Right ventricle myocardium superior (tissue), 1 donor: ENCODE measurements at regions not wholly inside any gene's neighbourhood (a gene's known extent, or its start where the extent isn't known, plus 50 kb on each side); places are given as distances from the start of the nearest gene placed in this dataset.

Experiments
- ATAC-seq: fragments of 200-7000 bp; cut with Tn5 transposase; one replicate; pipeline ENCODE4 v1.9.1; 2020; ENCODE audit warnings: mild to moderate bottlenecking; ENCODE audit not compliant: poor library complexity
- DNase-seq: peaks from one replicate; pipeline ENCODE4 v3.0.0-alpha.2; 2020
- intact Hi-C: fragments of 100-400 bp; cut with DNase I; formaldehyde crosslinking; loops from one replicate; pipeline ENCODE4 v1.11.2; 2022
- donor health status: DM: no; HTN: yes; CAD: no; lungs with severe emphysema.

GRCh38 chr12:89140141-89140540 lies 212.2 kb downstream of the DUSP6 start:
- no peak for DNase-seq
- no peak for ATAC-seq
- intact Hi-C loops = no loop called here

DNA sequence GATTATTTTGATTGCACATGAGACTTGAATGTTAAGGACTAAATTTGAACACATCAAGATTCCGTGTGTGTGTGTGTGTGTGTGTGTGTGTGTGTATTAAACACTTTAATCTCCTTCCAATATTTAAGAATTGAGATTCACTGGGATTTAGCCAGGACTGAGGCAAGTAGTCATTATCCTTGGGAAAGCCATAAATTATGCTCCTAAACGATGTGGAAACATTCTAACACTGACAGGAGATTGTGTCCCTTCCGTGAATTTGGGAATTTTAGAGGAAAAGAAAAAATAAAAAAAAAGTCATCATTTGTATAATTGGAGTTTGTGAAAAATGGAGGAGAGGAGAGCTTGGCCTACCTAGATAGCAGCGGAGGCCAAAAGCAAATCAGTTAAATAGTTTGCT lies 212.9 kb downstream of the DUSP6 start:
- intact Hi-C loops = loop anchor here (5.0 kb wide), 1 partner anchor 87 kb away; no protein-coding TSS in a partner anchor
- DNase-seq (no peak), ATAC-seq (no peak)

- ATAC-seq = no peak
- no peak for DNase-seq
- intact Hi-C loops = loop anchor here (5.0 kb wide), 1 partner anchor 86 kb away; no protein-coding TSS in a partner anchor
Observed at GRCh38 chr12:89138048-89138852, 214.1 kb downstream of the DUSP6 start.

DNA sequence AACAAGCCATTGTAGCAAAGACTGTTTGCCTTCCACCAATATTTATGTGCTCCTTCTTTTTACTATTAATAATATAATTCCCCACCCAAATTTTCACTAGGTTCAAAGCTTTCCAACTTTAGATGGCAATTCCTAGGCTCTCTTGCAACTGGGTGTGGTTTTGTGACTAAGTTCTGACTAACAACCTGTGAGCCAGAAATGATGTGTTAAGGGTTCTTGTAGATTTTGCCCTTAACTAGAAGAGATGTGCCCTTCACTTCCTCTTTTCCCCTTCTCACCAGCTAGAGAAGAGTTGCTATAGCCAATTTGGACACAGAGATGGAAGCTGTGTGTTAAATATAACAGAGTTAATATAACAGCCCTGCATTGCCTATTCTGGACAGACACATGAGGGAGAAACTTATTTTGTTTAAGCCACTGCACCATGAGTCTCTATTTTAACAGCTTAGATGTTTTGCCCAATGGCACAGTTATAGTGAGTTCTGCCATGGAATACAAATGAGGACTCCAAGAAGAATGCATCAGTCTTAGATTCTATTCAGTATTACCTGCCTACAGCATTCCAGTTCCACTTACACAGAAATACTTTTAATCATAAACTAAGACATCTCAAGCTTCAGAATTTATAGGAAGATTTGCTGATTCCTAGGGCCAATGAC lies 216.2 kb downstream of the DUSP6 start:
- DNase-seq = no peak
- intact Hi-C loops = loop anchor here (5.0 kb wide), 1 partner anchor 84 kb away; no protein-coding TSS in a partner anchor
- no peak for ATAC-seq

DNA sequence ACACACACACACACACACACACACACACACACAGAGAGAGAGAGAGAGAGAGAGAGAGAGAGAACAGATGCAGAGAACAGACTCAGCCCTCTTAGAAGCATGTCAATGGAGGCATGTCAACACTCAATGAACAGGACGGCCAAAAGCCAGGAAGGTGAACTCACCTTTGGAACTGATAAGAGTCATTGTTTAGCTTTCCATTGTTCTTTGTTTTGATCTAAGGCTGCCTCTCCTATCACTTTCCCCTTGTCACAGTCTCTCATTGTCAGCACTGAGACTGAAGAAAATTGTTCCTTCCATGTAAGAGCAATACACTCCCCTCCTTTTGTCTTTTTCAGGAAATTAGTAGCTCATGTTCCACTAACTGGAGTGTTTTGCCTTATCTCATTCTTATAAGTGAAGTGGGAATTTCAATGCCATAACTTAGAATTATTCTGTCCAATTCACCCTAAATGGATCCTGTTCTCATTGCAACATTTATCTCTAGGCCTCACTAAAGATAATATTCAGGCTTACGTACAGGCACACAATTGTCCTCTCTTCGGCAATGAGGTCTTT lies 218.0 kb downstream of the DUSP6 start:
- intact Hi-C loops = no loop called here
- peak; percentile 70 for ATAC-seq
- DNase-seq = no peak

GRCh38 chr12:89129167-89129870 lies 223.0 kb downstream of the DUSP6 start:
- ATAC-seq (no peak), DNase-seq (no peak)
- intact Hi-C loops = no loop called here

GRCh38 chr12:89126712-89127111 lies 225.6 kb downstream of the DUSP6 start:
- intact Hi-C loops = no loop called here
- DNase-seq = no peak
- ATAC-seq = no peak

- no peak for DNase-seq
Observed at GRCh38 chr12:89122852-89123251, 229.4 kb downstream of the DUSP6 start.

DNA sequence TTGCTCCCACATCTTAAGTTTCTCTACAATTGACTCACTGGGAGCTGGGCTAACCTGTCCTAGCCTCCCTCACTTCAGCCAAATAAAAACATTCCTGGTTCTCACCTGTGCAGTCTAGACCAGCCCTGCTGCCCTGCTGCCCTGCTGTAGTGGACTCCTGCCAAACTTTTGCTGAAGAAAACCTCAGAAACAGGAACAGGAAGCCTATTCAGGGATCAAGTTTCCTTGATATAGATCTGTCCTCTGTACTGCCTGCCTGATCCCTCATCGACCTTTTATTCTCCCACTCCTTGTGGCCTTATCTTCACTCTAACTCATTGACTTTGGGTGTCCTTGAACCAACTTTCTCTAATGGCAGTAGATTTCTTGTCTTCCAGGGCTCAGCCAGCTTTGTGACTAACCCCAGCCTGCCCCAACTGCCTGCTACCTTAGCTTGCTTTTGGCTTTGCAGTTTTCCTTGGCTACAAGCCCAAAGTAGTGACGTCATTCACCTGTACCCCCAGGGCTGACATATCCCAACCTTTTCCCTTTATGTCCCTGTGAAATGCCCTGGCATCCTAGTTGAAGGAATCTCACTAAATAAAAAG lies 234.8 kb downstream of the DUSP6 start:
- no peak for DNase-seq
- intact Hi-C loops = no loop called here
- peak; percentile 43 for ATAC-seq

More at GRCh38 chr12:89122852-89123251, 229.4 kb downstream of the DUSP6 start:
- intact Hi-C loops = no loop called here
- no peak for ATAC-seq

DNA sequence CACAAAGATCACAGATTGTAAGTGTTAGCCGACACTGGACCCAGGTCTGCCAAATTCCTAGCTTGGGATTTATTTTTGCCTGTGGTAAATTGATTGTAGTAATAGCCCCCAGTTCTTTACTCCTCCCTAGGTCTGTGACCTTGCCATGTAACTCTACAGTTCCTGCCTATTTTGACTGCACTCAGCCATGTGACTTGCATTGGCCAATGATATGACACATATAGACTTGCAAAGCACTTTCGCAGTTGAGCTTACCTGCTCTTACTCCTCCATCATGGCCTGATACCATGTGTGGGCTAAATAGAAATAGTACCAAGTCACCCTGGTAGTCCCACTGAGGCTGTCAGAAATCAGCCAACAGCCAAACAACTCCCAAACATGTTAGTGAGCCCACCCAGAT lies 240.3 kb downstream of the DUSP6 start:
- intact Hi-C loops = no loop called here
- ATAC-seq = no peak

GRCh38 chr12:89108265-89108664 lies 244.0 kb downstream of the DUSP6 start:
- intact Hi-C loops = no loop called here
- DNase-seq = no peak
- ATAC-seq = no peak

More for the DNA sequence above, 240.3 kb downstream of the DUSP6 start:
- no peak for DNase-seq

- intact Hi-C loops = no loop called here
- ATAC-seq = no peak
Observed at GRCh38 chr12:89106950-89107349, 245.4 kb downstream of the DUSP6 start.

DNA sequence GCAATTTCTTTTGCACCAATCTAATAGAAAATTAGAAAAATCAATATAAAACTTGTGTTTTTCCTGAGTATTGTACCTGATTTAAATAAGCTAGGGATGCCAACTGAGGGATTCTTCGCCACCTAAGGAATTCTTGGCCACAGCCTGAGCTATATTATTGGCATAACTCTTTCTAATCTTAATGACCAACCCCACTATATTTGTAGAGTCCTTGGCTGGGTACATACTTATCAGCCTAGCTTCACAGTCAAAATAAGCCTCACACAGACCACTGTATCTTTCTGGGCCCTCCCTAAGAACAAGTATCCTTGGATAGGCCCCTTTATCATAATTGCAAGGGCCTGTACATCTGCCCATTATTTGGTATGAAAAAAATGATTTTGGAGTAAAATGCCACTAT lies 247.1 kb downstream of the DUSP6 start:
- ATAC-seq = no peak
- DNase-seq = no peak
- intact Hi-C loops = no loop called here

More at GRCh38 chr12:89106950-89107349, 245.4 kb downstream of the DUSP6 start:
- no peak for DNase-seq

GRCh38 chr12:89103831-89104230 lies 248.5 kb downstream of the DUSP6 start:
- ATAC-seq (no peak), DNase-seq (no peak)
- intact Hi-C loops = no loop called here

- intact Hi-C loops = no loop called here
- no peak for DNase-seq
- no peak for ATAC-seq
Observed at GRCh38 chr12:89101440-89101839, 250.9 kb downstream of the DUSP6 start.

DNA sequence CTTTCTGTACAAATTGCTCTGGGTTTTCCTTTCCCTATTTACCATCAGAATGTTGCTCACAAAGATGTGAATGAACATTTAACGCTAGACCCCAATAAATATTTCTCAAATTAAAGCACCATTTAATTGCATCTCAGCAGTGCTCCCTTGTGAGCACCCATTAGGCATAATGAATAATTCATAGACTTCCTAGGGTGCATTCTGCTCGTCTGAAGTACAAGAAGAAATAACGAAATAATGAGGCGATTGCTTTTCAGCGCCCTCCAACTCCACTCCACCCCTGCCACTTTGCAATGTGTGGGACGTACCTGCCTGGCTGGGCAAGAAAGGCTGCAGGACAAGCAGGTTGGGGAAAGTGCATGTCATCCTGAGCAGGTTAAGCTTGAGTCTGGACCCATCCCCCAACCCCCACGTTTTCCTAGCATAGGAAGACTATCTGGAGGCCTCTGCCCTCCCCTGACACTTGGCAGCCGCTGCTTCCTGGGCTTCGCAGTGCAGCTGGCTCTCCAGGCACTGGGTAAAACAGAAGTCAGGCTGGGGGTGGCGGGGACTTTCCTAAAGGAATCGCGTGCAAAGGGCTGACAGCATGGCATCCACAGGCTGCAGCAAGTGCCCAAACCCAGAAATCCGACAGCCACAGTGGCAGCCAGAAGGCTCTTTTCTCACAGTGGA lies 253.7 kb downstream of the DUSP6 start:
- ATAC-seq = peak; percentile 31
- peak; percentile 67 for DNase-seq
- intact Hi-C loops = no loop called here

- DNase-seq (no peak), ATAC-seq (no peak)
- intact Hi-C loops = no loop called here
Observed at GRCh38 chr12:89092297-89092696, 260.0 kb downstream of the DUSP6 start.

DNA sequence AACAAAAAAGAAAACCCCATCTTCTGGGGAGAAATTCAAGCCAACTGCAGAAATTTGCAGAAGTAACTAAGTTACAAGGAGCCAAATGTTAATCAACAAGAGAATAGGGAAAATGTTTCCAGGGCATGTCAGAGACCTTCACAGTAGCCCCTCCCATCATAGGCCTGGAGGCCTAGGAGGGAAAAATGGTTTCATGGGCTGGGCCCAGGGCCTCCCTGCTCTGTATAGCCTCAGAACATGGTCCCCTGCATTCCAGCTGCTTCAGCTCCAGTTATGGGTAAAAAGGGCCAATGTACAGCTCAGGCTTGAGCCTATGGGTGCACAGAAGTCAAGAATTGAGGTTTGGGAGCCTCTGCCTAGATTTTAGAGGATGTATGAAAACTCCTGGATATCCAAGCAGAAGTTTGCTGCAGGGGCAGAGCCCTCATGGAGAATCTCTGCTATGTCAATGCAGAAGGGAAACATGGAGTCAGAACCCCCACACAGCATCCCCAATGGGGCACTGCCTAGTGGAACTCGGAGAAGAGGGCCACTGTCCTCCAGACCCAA lies 260.9 kb downstream of the DUSP6 start:
- DNase-seq (no peak), ATAC-seq (no peak)
- intact Hi-C loops = no loop called here
